HG03378 (cell line): ENCODE measurements at regions not wholly inside any gene's neighbourhood (a gene's known extent, or its start where the extent isn't known, plus 50 kb on each side); places are given as distances from the start of the nearest gene placed in this dataset.
"Not testable (repeated sequence)": the region's sequence is repeated elsewhere in the genome, so short reads cannot be mapped to it uniquely, and the experiment has no call there.

ENCODE experiments used
- ATAC-seq: cut with Tn5 transposase; IDR thresholded peaks from one replicate; pipeline ENCODE4 v1.9.1; 2021; ENCODE audit warnings: mild to moderate bottlenecking, moderate library complexity; ENCODE audit not compliant: unreplicated experiment

- ATAC-seq, result no peak
These were observed 829.0 kb downstream of the DNAH5 start for GRCh38 chr5:13115476-13115875.

- ATAC-seq, result no peak
These were observed 836.2 kb downstream of the DNAH5 start for GRCh38 chr5:13108265-13108664.

- ATAC-seq, result no peak
These were observed 837.0 kb downstream of the DNAH5 start for GRCh38 chr5:13107537-13107936.

- no peak for ATAC-seq
These were observed 863.4 kb downstream of the DNAH5 start for GRCh38 chr5:13081116-13081515.

- ATAC-seq, result not testable (repeated sequence)
These were observed 871.6 kb downstream of the DNAH5 start for GRCh38 chr5:13072936-13073335.

GRCh38 chr5:13063088-13063487 is 881.4 kb downstream of the DNAH5 start:
- ATAC-seq, result no peak

GRCh38 chr5:13045897-13046551 is 898.5 kb downstream of the DNAH5 start:
- ATAC-seq, result no peak

GRCh38 chr5:13034061-13034460 is 910.4 kb downstream of the DNAH5 start:
- ATAC-seq, result no peak

- ATAC-seq, result no peak
These were observed 915.3 kb downstream of the DNAH5 start for GRCh38 chr5:13029211-13029610.

GRCh38 chr5:13027874-13028273 is 916.6 kb downstream of the DNAH5 start:
- ATAC-seq, result no peak

- ATAC-seq, result no peak
These were observed 924.8 kb downstream of the DNAH5 start for GRCh38 chr5:13019729-13020128.

GRCh38 chr5:13003457-13003856 is 941.0 kb downstream of the DNAH5 start:
- ATAC-seq, result no peak

- ATAC-seq, result no peak
These were observed 944.8 kb downstream of the DNAH5 start for GRCh38 chr5:12999667-13000066.

GRCh38 chr5:12985142-12985541 is 959.3 kb downstream of the DNAH5 start:
- ATAC-seq, result no peak

- ATAC-seq, result no peak
These were observed 969.6 kb downstream of the DNAH5 start for GRCh38 chr5:12974856-12975255.

GRCh38 chr5:12965804-12966203 is 978.7 kb downstream of the DNAH5 start:
- no peak for ATAC-seq

GRCh38 chr5:12959713-12960112 is 984.8 kb downstream of the DNAH5 start:
- ATAC-seq, result no peak

GRCh38 chr5:12952409-12952808 is 992.1 kb downstream of the DNAH5 start:
- no peak for ATAC-seq

- ATAC-seq, result no peak
These were observed 992.6 kb downstream of the DNAH5 start for GRCh38 chr5:12951846-12952245.

GRCh38 chr5:12947379-12947778 is 997.1 kb downstream of the DNAH5 start:
- ATAC-seq, result no peak

- not testable (repeated sequence) for ATAC-seq
These were observed 999.0 kb downstream of the DNAH5 start for GRCh38 chr5:12945477-12945876.

- ATAC-seq, result no peak
These were observed 1008.3 kb downstream of the DNAH5 start for GRCh38 chr5:12936221-12936620.

GRCh38 chr5:12934722-12935121 is 1009.8 kb downstream of the DNAH5 start:
- no peak for ATAC-seq
